Stimulated activated CD4-positive, alpha-beta T cell treated with anti-CD3 and anti-CD28 coated beads, Interleukin-1b, Interleukin-23, amount 100 ng/mL, for 4 hours (primary cell): ENCODE measurements at regions not wholly inside any gene's neighbourhood (a gene's known extent, or its start where the extent isn't known, plus 50 kb on each side); places are given as distances from the start of the nearest gene placed in this dataset.
"Not testable (repeated sequence)": the region's sequence is repeated elsewhere in the genome, so short reads cannot be mapped to it uniquely, and the experiment has no call there.

Experiments
- DNase-seq, 2 donors: peaks; one replicate each; pipeline ENCODE4 v3.0.0-alpha.2; 2020; ENCODE audit warnings: low read depth in 2 of 2

GRCh38 chr12:25384038-25384892, 133.5 kb upstream of the KRAS start:
- no peak for DNase-seq

- no peak for DNase-seq
These were observed 131.8 kb upstream of the KRAS start for GRCh38 chr12:25382311-25383106.

- DNase-seq: no peak
These were observed 126.9 kb upstream of the KRAS start for GRCh38 chr12:25377469-25378177.

GRCh38 chr12:25376985-25377384, 126.3 kb upstream of the KRAS start:
- no peak for DNase-seq

- no peak for DNase-seq
These were observed 125.7 kb upstream of the KRAS start for GRCh38 chr12:25376407-25376806.

GRCh38 chr12:25372969-25373817, 122.5 kb upstream of the KRAS start:
- no peak for DNase-seq

- DNase-seq: no peak
These were observed 121.3 kb upstream of the KRAS start for GRCh38 chr12:25372002-25372401.

GRCh38 chr12:25368557-25368956, 117.8 kb upstream of the KRAS start:
- DNase-seq: no peak

- DNase-seq: no peak
These were observed 115.4 kb upstream of the KRAS start for GRCh38 chr12:25366122-25366521.

GRCh38 chr12:25365340-25365730, 114.6 kb upstream of the KRAS start:
- no peak for DNase-seq

- peak in 1 of 2 donors; percentile 35 for DNase-seq
These were observed 114.0 kb upstream of the KRAS start for GRCh38 chr12:25364529-25365339.

GRCh38 chr12:25362646-25363045, 111.9 kb upstream of the KRAS start:
- DNase-seq: no peak

GRCh38 chr12:25361511-25361910, 110.8 kb upstream of the KRAS start:
- DNase-seq: no peak

- DNase-seq: no peak
These were observed 106.9 kb upstream of the KRAS start for GRCh38 chr12:25357595-25357994.

- not testable (repeated sequence) for DNase-seq
These were observed 102.2 kb upstream of the KRAS start for GRCh38 chr12:25352942-25353341.

- no peak for DNase-seq
These were observed 101.6 kb upstream of the KRAS start for GRCh38 chr12:25352083-25352918.

- DNase-seq: no peak
These were observed 97.8 kb upstream of the KRAS start for GRCh38 chr12:25348593-25348895.

GRCh38 chr12:25347716-25348592, 97.2 kb upstream of the KRAS start:
- DNase-seq: no peak

GRCh38 chr12:25341877-25342276, 91.1 kb upstream of the KRAS start:
- DNase-seq: not testable (repeated sequence)
